Thoracic aorta (tissue), 2 donors: ENCODE measurements at regions not wholly inside any gene's neighbourhood (a gene's known extent, or its start where the extent isn't known, plus 50 kb on each side); places are given as distances from the start of the nearest gene placed in this dataset.

ENCODE experiments used
- ATAC-seq: fragments of 150-250 bp; one replicate; pipeline ENCODE4 v1.8.0; 2017; ENCODE audit warnings: low read depth; ENCODE audit not compliant: insufficient number of reproducible peaks, low FRiP score
- DNase-seq: peaks from one replicate; pipeline ENCODE4 v3.0.0-alpha.2; 2020; ENCODE audit warnings: low spot score
- H3K27ac ChIP-seq, 2 donors: fragments of 200-600 bp; sonication (generic); 1 replicate in 1 of 2; 2 replicates in 1 of 2; pipeline ENCODE4 v1.5.1; 2016; ENCODE audit warnings: mild to moderate bottlenecking in 2 of 2, moderate library complexity in 2 of 2
- H3K27me3 ChIP-seq: fragments of 200-600 bp; sonication (generic); replicated peaks from 2 replicates; pipeline ENCODE4 v1.6.0; 2016; ENCODE audit warnings: mild to moderate bottlenecking; ENCODE audit not compliant: insufficient read depth
- H3K36me3 ChIP-seq: fragments of 200-600 bp; sonication (generic); one replicate; pipeline ENCODE4 v1.5.1; 2016
- H3K4me1 ChIP-seq, 2 donors: fragments of 200-600 bp; sonication (generic); 1 replicate in 1 of 2; 2 replicates in 1 of 2; pipeline versions ENCODE4 v1.5.1 to v1.6.0; 2016; ENCODE audit warnings: low read depth in 2 of 2, mild to moderate bottlenecking in 1 of 2; ENCODE audit not compliant: control insufficient read depth in 1 of 2
- H3K4me3 ChIP-seq: fragments of 200-600 bp; sonication (generic); 2 replicates; pipeline ENCODE4 v1.5.1; 2016; ENCODE audit warnings: mild to moderate bottlenecking
- H3K9me3 ChIP-seq: fragments of 200-600 bp; sonication (generic); 2 replicates; pipeline ENCODE4 v1.5.1; 2016
- CTCF ChIP-seq: fragments of 200-600 bp; sonication (generic); IDR thresholded peaks from one replicate; pipeline ENCODE4 v1.5.1; 2019; ENCODE audit warnings: antibody characterized with exemption

- no peaks in the 10 kb centered on the region for H3K27me3 ChIP-seq
- H3K4me1 ChIP-seq, result no peaks in the 10 kb centered on the region
- no peak overlapping the region for H3K4me3 ChIP-seq
- no peak overlapping the region for H3K27ac ChIP-seq
- H3K9me3 ChIP-seq, result no peaks in the 10 kb centered on the region
- H3K36me3 ChIP-seq, result no peaks in the 10 kb centered on the region
- no peak for TF ChIP-seq CTCF
- ATAC-seq, result no peak
- no peak for DNase-seq
Observed at GRCh38 chrX:25275159-25275558, 259.4 kb upstream of the ARX start.

GRCh38 chrX:25241461-25241860 lies 225.7 kb upstream of the ARX start:
- no peak for DNase-seq

GRCh38 chrX:25226151-25226550 lies 210.4 kb upstream of the ARX start:
- no peak for ATAC-seq
- Histone ChIP-seq H3K4me3 (no peak overlapping the region), H3K36me3 (no peaks in the 10 kb centered on the region), H3K9me3 (no peaks in the 10 kb centered on the region), H3K27ac (no peak overlapping the region), H3K27me3 (no peaks in the 10 kb centered on the region), H3K4me1 (no peaks in the 10 kb centered on the region)
- TF ChIP-seq CTCF, result no peak
- DNase-seq, result no peak

More at GRCh38 chrX:25241461-25241860, 225.7 kb upstream of the ARX start:
- H3K36me3 ChIP-seq, result no peaks in the 10 kb centered on the region
- no peak overlapping the region for H3K4me3 ChIP-seq
- no peak for ATAC-seq
- no peaks in the 10 kb centered on the region for H3K27me3 ChIP-seq
- H3K4me1 ChIP-seq, result no peaks in the 10 kb centered on the region
- H3K27ac ChIP-seq, result no peak overlapping the region
- TF ChIP-seq CTCF, result no peak
- no peaks in the 10 kb centered on the region for H3K9me3 ChIP-seq

DNA sequence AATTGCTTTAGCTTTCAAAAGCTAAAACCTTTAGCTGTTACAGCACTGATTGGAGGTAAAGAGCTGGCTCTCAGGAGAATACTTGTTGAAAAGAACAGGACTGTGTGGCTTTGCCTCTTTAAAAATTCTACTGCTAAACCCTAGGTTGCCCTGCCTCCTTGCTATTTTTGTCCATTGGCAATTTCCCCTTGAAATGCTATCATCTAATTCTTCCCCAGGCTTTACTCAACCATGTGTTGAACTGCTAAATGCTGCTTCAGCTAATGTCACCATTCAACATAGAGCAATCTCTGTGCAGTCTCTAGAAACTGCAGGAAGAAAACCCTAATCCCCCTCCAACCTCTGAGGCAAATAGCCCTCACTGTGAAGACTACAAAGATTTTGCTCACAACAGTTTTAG lies 203.7 kb upstream of the ARX start:
- DNase-seq (no peak), ATAC-seq (no peak)
- no peaks in the 10 kb centered on the region for H3K36me3 ChIP-seq
- no peaks in the 10 kb centered on the region for H3K27me3 ChIP-seq
- no peaks in the 10 kb centered on the region for H3K4me1 ChIP-seq
- no peak overlapping the region for H3K4me3 ChIP-seq
- H3K27ac ChIP-seq, result no peak overlapping the region
- TF ChIP-seq CTCF, result no peak
- H3K9me3 ChIP-seq, result no peaks in the 10 kb centered on the region

DNA sequence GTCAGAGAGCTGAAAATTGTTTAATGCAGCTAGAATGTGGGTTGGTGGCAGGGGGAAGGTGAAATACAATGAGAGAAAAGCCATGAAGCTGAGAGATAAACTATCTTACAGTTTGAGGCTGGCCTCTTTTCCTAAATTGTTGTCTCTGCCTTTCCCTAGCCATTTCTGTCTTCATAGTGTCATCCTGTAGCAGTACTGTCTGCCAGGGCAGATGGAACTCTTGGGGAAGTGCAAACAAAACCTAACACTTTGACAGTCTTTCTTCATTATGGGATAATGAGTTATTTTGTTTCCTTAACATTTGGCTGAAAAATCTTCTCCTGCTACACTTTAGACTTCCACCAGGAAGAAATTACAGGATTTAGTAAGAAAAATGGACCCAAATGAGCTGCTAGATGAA lies 197.8 kb upstream of the ARX start:
- H3K4me1 ChIP-seq, result no peaks in the 10 kb centered on the region
- no peaks in the 10 kb centered on the region for H3K27me3 ChIP-seq
- ATAC-seq (no peak), DNase-seq (no peak)
- H3K36me3 ChIP-seq, result no peaks in the 10 kb centered on the region
- TF ChIP-seq CTCF, result no peak
- H3K27ac ChIP-seq, result no peak overlapping the region
- H3K9me3 ChIP-seq, result no peaks in the 10 kb centered on the region
- H3K4me3 ChIP-seq, result no peak overlapping the region
